ENCODE measurements at regions not wholly inside any gene's neighbourhood (a gene's known extent, or its start where the extent isn't known, plus 50 kb on each side); places are given as distances from the start of the nearest gene placed in this dataset.

DNA sequence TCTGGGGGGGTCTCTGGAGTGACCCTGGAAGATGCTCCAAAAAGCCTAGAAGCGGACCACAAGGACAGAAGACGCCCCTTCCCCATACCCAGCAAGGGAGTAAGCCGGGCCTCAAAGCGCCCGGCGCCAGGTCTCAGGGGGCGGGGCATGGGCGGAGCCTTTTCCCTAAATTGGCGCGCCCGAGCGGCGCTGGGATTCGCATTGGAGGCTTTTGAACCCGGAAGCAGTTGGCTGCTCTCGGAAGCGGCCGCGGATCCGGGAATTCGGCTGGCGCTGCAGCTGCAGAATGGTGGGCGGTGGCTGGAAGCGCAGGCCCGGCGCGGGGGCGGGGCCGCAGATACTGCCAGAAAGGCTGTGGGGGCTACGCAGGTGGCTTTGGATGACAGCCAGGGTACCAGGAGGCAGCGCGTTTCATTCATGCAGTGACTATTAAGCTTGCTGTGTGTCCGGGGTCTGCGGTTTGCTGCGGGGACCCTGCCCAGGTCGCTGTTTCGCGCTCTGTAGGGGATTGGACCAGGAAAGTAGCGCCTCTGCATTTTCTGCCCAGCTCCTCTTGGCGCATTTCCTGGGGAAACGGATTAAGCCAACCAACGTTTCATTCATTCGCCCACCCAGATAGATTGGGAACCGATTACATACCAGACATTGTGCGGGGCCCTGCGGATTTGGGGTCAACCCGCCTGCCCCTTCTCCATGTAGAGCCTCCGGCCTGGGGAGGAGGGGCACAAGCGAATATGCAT, 83.0 kb upstream of the FREM1 start (continued):
- TF ChIP-seq, protein P1, sequence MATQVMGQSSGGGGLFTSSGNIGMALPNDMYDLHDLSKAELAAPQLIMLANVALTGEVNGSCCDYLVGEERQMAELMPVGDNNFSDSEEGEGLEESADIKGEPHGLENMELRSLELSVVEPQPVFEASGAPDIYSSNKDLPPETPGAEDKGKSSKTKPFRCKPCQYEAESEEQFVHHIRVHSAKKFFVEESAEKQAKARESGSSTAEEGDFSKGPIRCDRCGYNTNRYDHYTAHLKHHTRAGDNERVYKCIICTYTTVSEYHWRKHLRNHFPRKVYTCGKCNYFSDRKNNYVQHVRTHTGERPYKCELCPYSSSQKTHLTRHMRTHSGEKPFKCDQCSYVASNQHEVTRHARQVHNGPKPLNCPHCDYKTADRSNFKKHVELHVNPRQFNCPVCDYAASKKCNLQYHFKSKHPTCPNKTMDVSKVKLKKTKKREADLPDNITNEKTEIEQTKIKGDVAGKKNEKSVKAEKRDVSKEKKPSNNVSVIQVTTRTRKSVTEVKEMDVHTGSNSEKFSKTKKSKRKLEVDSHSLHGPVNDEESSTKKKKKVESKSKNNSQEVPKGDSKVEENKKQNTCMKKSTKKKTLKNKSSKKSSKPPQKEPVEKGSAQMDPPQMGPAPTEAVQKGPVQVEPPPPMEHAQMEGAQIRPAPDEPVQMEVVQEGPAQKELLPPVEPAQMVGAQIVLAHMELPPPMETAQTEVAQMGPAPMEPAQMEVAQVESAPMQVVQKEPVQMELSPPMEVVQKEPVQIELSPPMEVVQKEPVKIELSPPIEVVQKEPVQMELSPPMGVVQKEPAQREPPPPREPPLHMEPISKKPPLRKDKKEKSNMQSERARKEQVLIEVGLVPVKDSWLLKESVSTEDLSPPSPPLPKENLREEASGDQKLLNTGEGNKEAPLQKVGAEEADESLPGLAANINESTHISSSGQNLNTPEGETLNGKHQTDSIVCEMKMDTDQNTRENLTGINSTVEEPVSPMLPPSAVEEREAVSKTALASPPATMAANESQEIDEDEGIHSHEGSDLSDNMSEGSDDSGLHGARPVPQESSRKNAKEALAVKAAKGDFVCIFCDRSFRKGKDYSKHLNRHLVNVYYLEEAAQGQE (IDR thresholded peaks at IDR 0.05; ENCODE audit: low read depth, low read length): no peak
- no peak for TF ChIP-seq FOXM1 (IDR thresholded peaks at IDR 0.05; ENCODE audit: low read depth)
- no peak for TF ChIP-seq RAD21 (IDR thresholded peaks at IDR 0.05; ENCODE audit: low read length)
- no peak for TF ChIP-seq JUND (IDR thresholded peaks at IDR 0.05)
- TF ChIP-seq EZH2phosphoT487 (IDR thresholded peaks at IDR 0.05; ENCODE audit: borderline replicate concordance, low read depth): no peak
- peak; percentile 48; the same call in 1 of the 2 replicates for TF ChIP-seq NRF1 (IDR thresholded peaks at IDR 0.05; ENCODE audit: low read depth, low read length)
- TF ChIP-seq TCF12 (IDR thresholded peaks at IDR 0.05): peak; percentile 36; the same call in 1 of the 2 replicates
- TF ChIP-seq PBX3 (IDR thresholded peaks at IDR 0.05): no peak
- TF ChIP-seq TEAD4 (IDR thresholded peaks at IDR 0.05; ENCODE audit: borderline replicate concordance, insufficient read depth): no peak
- TF ChIP-seq RXRA (IDR thresholded peaks at IDR 0.05; ENCODE audit: borderline replicate concordance, low read depth): no peak
- TF ChIP-seq TAF1 (IDR thresholded peaks at IDR 0.05; ENCODE audit: borderline replicate concordance, low read depth, low read length): peak; percentile 82
- peak; percentile 76; the same call in 1 of the 2 replicates for TF ChIP-seq MAX (IDR thresholded peaks at IDR 0.05; ENCODE audit: low read depth)
- no peak for TF ChIP-seq SMC3 (IDR thresholded peaks at IDR 0.05; ENCODE audit: low read depth, low read length)
- no peak for TF ChIP-seq MEF2A (IDR thresholded peaks at IDR 0.05; ENCODE audit: borderline replicate concordance, low read depth)
- no peak for TF ChIP-seq USF1 (IDR thresholded peaks at IDR 0.05; ENCODE audit: borderline replicate concordance, low read depth)
- no peak for TF ChIP-seq EP300 (IDR thresholded peaks at IDR 0.05; ENCODE audit: borderline replicate concordance in 1 of 2, low read depth in 1 of 2, low read length in 1 of 2)
- no peak for TF ChIP-seq CTCF (IDR thresholded peaks at IDR 0.05)

Measured in SK-N-SH (cell line).